K562 (cell line): ENCODE measurements at regions not wholly inside any gene's neighbourhood (a gene's known extent, or its start where the extent isn't known, plus 50 kb on each side); places are given as distances from the start of the nearest gene placed in this dataset.

Experiments used
- ATAC-seq: fragments of 200-7000 bp; cut with Tn5 transposase; 3 replicates; pipeline ENCODE4 v1.9.1; 2020; ENCODE audit warnings: moderate library complexity
- BruUV-seq: library from RNA; stranded (reverse); fragments of 400-500 nt; replicated peaks from 2 replicates; lab custom pipeline; 2021; lab: Mats Ljungman, UMichigan
- CTCF ChIA-PET: fragments of 300-600 bp; formaldehyde crosslinking; extraction: SDS; loops from one replicate; lab custom pipeline; 2021; ENCODE audit warnings: low intra/inter-chr PET ratio; lab: Yijun Ruan, JAX
- POLR2A ChIA-PET: fragments of 300-600, 350-650 bp; sonication (Branson Sonifier 250); formaldehyde crosslinking; extraction: SDS; loops from one replicate; lab custom pipeline; 2021; ENCODE audit warnings: antibody characterized with exemption, inconsistent platforms; lab: Yijun Ruan, JAX
- DNase-seq, 4 experiments: peaks; one replicate each; pipeline versions ENCODE4 v3.0.0 to v3.0.0-alpha.2; 2011 to 2018; ENCODE audit warnings: low spot score in 3 of 4, mixed read lengths in 3 of 4; ENCODE audit errors: extremely low read depth in 1 of 4
- FAIRE-seq: peaks from 2 replicates; lab custom pipeline; 2011; peaks lifted over from hg19 to GRCh38; lab: Jason Lieb, UNC
- H2AFZ ChIP-seq: 2 replicates; pipeline ENCODE4 v1.6.0; 2011; ENCODE audit warnings: low read depth, low read length, control low read depth, inconsistent platforms
- H3K27ac ChIP-seq: fragments of 200-600 bp; 3 replicates; pipeline ENCODE4 v1.8.0; 2011; ENCODE audit warnings: low read depth, mild to moderate bottlenecking, control low read depth, inconsistent platforms, low read length, moderate library complexity, mixed read lengths; ENCODE audit errors: extremely low read depth
- H3K27me3 ChIP-seq, 2 experiments: fragments of 300-600 bp in 1 of 2; 2 replicates in 1 of 2; 3 replicates in 1 of 2; pipeline versions ENCODE4 v1.6.0 to v1.8.0; 2011; ENCODE audit warnings: inconsistent platforms in 2 of 2, low read length in 2 of 2, mild to moderate bottlenecking in 1 of 2, mixed read lengths in 1 of 2, moderate library complexity in 1 of 2; ENCODE audit not compliant: control insufficient read depth in 2 of 2, insufficient read depth in 2 of 2
- H3K36me3 ChIP-seq: fragments of 300-600 bp; 3 replicates; pipeline ENCODE4 v1.8.0; 2011; ENCODE audit warnings: mild to moderate bottlenecking, low read length, inconsistent platforms; ENCODE audit not compliant: control insufficient read depth, insufficient read depth
- H3K4me1 ChIP-seq, 2 experiments: fragments of 200-600 bp in 1 of 2; replicated peaks in 1 of 2; 2 replicates in 1 of 2; 3 replicates in 1 of 2; pipeline versions ENCODE4 v1.5.1 to v1.8.0; 2011; ENCODE audit warnings: inconsistent platforms in 2 of 2, low read length in 2 of 2, mild to moderate bottlenecking in 1 of 2, mixed read lengths in 1 of 2, moderate library complexity in 1 of 2; ENCODE audit not compliant: control insufficient read depth in 2 of 2, insufficient read depth in 2 of 2
- H3K4me2 ChIP-seq: 2 replicates; pipeline ENCODE4 v1.6.1; 2011; ENCODE audit warnings: low read length, control low read depth, inconsistent platforms, mixed read lengths; ENCODE audit not compliant: insufficient read depth
- H3K4me3 ChIP-seq: fragments of 200-600 bp; sonication (generic), shearing (Covaris generic); 2 replicates; pipeline ENCODE4 v1.5.1; 2016; ENCODE audit warnings: control low read depth, inconsistent platforms
- H3K79me2 ChIP-seq: fragments of 200-600 bp; 3 replicates; pipeline ENCODE4 v1.8.0; 2011; ENCODE audit warnings: low read length, inconsistent platforms; ENCODE audit not compliant: control insufficient read depth, insufficient read depth
- H3K9ac ChIP-seq, 2 experiments: 2 replicates each; pipeline versions ENCODE4 v1.6.0 to v1.6.1; 2011; ENCODE audit warnings: low read depth in 2 of 2, low read length in 2 of 2, control low read depth in 1 of 2, inconsistent platforms in 1 of 2, mild to moderate bottlenecking in 1 of 2, mixed read lengths in 1 of 2; ENCODE audit not compliant: insufficient read depth in 1 of 2
- H3K9me1 ChIP-seq: one replicate; pipeline ENCODE4 v1.6.0; 2011; ENCODE audit warnings: inconsistent platforms, mild to moderate bottlenecking, low read length, moderate library complexity; ENCODE audit not compliant: control insufficient read depth, insufficient read depth
- H3K9me3 ChIP-seq: replicated peaks from 2 replicates; pipeline ENCODE4 v1.5.1; 2011; ENCODE audit warnings: low read depth, low read length, inconsistent platforms; ENCODE audit not compliant: control insufficient read depth, insufficient read depth
- H4K20me1 ChIP-seq: replicated peaks from 2 replicates; pipeline ENCODE4 v1.6.1; 2011; ENCODE audit warnings: low read length, inconsistent platforms, mixed read lengths; ENCODE audit not compliant: control insufficient read depth, insufficient read depth
- CBFA2T2 ChIP-seq: fragments of 450-650 bp; conservative IDR thresholded peaks from 2 replicates; pipeline ENCODE4 v1.6.1; 2017; ENCODE audit warnings: mild to moderate bottlenecking
- CREB1 ChIP-seq, 2 experiments: sonication (generic) in 1 of 2; formaldehyde crosslinking in 1 of 2; IDR thresholded peaks; 2 replicates each; pipeline versions ENCODE4 v1.6.1 to v1.8.0; 2012 to 2022; ENCODE audit warnings: inconsistent platforms in 1 of 2, mild to moderate bottlenecking in 1 of 2, missing genetic modification reagents in 1 of 2, moderate library complexity in 1 of 2
- FOXM1 ChIP-seq, 2 experiments: fragments of 450-650 bp in 1 of 2; sonication (generic) in 1 of 2; formaldehyde crosslinking in 1 of 2; IDR thresholded peaks; 2 replicates each; pipeline versions ENCODE4 v1.6.1 to v1.9.0; 2017 to 2022; ENCODE audit warnings: low read depth in 2 of 2, mild to moderate bottlenecking in 2 of 2, missing genetic modification reagents in 1 of 2, moderate library complexity in 1 of 2
- NFXL1 ChIP-seq: fragments of 450-650 bp; formaldehyde crosslinking; IDR thresholded peaks from 2 replicates; pipeline ENCODE4 v1.4.0; 2021; ENCODE audit warnings: mild to moderate bottlenecking
- PHF21A ChIP-seq: fragments of 450-650 bp; IDR thresholded peaks from 2 replicates; pipeline ENCODE4 v1.6.1; 2017; ENCODE audit warnings: low read depth, borderline replicate concordance
- PTBP1 ChIP-seq: fragments of 200-400 bp; formaldehyde crosslinking; IDR thresholded peaks from 2 replicates; pipeline ENCODE4 v1.6.1; 2017; ENCODE audit warnings: low read depth, low read length
- RERE ChIP-seq: sonication (generic); formaldehyde crosslinking; IDR thresholded peaks from 2 replicates; pipeline ENCODE4 v1.8.0; 2023; ENCODE audit warnings: missing genetic modification reagents, mild to moderate bottlenecking, borderline replicate concordance
- SAP30 ChIP-seq: fragments of 200-600 bp; sonication (generic); IDR thresholded peaks from 2 replicates; pipeline ENCODE4 v1.6.1; 2012; ENCODE audit warnings: borderline replicate concordance, low read depth, mild to moderate bottlenecking, moderate library complexity, low read length, control low read depth, inconsistent platforms; ENCODE audit not compliant: insufficient read depth, poor library complexity, severe bottlenecking
- SOX6 ChIP-seq: fragments of 450-650 bp; IDR thresholded peaks from 2 replicates; pipeline ENCODE4 v1.6.1; 2014; ENCODE audit warnings: mild to moderate bottlenecking
- SRF ChIP-seq, 2 experiments: fragments of 250-450, 450-650 bp in 1 of 2; sonication (Bioruptor Pico) in 1 of 2; sonication (generic) in 1 of 2; formaldehyde crosslinking; IDR thresholded peaks; 2 replicates each; pipeline versions ENCODE4 v1.5.0 to v1.5.1; 2020 to 2022; ENCODE audit warnings: mild to moderate bottlenecking in 1 of 2, missing genetic modification reagents in 1 of 2
- ZNF830 ChIP-seq: fragments of 250-450 bp; sonication (Bioruptor Pico); IDR thresholded peaks from 2 replicates; pipeline ENCODE4 v1.5.0; 2021; ENCODE audit warnings: mild to moderate bottlenecking
- ZSCAN32 ChIP-seq: fragments of 450-650 bp; formaldehyde crosslinking; IDR thresholded peaks from 2 replicates; pipeline ENCODE4 v1.4.0; 2020; ENCODE audit warnings: mild to moderate bottlenecking, moderate library complexity
- WGBS: fragments of 100-300 bp; shearing (Covaris generic); methylation state at CpG from one replicate; pipeline ENCODE4 v1.1.6; 2016; ENCODE audit warnings: low coverage, mixed read lengths; ENCODE audit not compliant: insufficient coverage; ENCODE audit errors: missing lambda C conversion rate; 5-methylcytosine and 5-hydroxymethylcytosine counted together
- in situ Hi-C: fragments of 300-500 bp; cut with MboI; formaldehyde crosslinking; loops from 4 replicates; pipeline ENCODE4 v1.15.0; 2018; ENCODE audit warnings: inconsistent platforms, mixed read lengths
- intact Hi-C: fragments of 100-400 bp; cut with micrococcal nuclease; formaldehyde crosslinking; loops from 2 replicates; pipeline ENCODE4 v1.14.2; 2022
- TF ChIP-seq, protein P1 (sequence below): fragments of 450-650 bp; IDR thresholded peaks from 2 replicates; pipeline ENCODE4 v1.6.1; 2016; ENCODE audit warnings: mild to moderate bottlenecking

GRCh38 chr2:11090187-11090586 lies 65.1 kb upstream of the SLC66A3 start (continued):
- TF ChIP-seq SAP30: no peak

- in situ Hi-C loops (no loop called here), intact Hi-C loops (no loop called here)
- no peak overlapping the region for H3K4me3 ChIP-seq
- H3K9ac ChIP-seq: no peak overlapping the region
- CTCF ChIA-PET: no interaction called here
- H3K9me1 ChIP-seq: no peaks in the 10 kb centered on the region
- no peaks in the 10 kb centered on the region for H3K4me1 ChIP-seq
- no peaks in the 10 kb centered on the region for H3K9me3 ChIP-seq
- no peaks in the 10 kb centered on the region for H3K36me3 ChIP-seq
- WGBS: 0% methylated on average over 5 of the region's 5 CpGs
- no peak for ATAC-seq
- peaks cover 5 to 29% of the 10 kb centered on the region in 2 experiments; a peak in 3 of 5 replicates for H3K27me3 ChIP-seq
- H4K20me1 ChIP-seq: no peaks in the 10 kb centered on the region
- no peak overlapping the region for H3K4me2 ChIP-seq
- BruUV-seq: no TSS peak
- no peak overlapping the region for H2AFZ ChIP-seq
- no peak overlapping the region for H3K27ac ChIP-seq
- no peak for FAIRE-seq
- POLR2A ChIA-PET: no interaction called here
- H3K79me2 ChIP-seq: no peaks in the 10 kb centered on the region
- DNase-seq: no peak
- TF ChIP-seq, protein P1, sequence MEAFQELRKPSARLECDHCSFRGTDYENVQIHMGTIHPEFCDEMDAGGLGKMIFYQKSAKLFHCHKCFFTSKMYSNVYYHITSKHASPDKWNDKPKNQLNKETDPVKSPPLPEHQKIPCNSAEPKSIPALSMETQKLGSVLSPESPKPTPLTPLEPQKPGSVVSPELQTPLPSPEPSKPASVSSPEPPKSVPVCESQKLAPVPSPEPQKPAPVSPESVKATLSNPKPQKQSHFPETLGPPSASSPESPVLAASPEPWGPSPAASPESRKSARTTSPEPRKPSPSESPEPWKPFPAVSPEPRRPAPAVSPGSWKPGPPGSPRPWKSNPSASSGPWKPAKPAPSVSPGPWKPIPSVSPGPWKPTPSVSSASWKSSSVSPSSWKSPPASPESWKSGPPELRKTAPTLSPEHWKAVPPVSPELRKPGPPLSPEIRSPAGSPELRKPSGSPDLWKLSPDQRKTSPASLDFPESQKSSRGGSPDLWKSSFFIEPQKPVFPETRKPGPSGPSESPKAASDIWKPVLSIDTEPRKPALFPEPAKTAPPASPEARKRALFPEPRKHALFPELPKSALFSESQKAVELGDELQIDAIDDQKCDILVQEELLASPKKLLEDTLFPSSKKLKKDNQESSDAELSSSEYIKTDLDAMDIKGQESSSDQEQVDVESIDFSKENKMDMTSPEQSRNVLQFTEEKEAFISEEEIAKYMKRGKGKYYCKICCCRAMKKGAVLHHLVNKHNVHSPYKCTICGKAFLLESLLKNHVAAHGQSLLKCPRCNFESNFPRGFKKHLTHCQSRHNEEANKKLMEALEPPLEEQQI: no peak
- TF ChIP-seq PHF21A: no peak
- TF ChIP-seq ZSCAN32 (CRISPR knock-in tag): no peak
- TF ChIP-seq PTBP1: no peak
- TF ChIP-seq ZNF830 (CRISPR knock-in tag): no peak
- TF ChIP-seq CREB1 (IDR thresholded peaks at IDR 0.05): no peak
- TF ChIP-seq CREB1 (CRISPR knock-in tag; IDR thresholded peaks at IDR 0.05): no peak
- no peak for TF ChIP-seq SOX6
- TF ChIP-seq NFXL1 (CRISPR knock-in tag): no peak
- no peak for TF ChIP-seq CBFA2T2
- TF ChIP-seq FOXM1 (IDR thresholded peaks at IDR 0.05; ENCODE audit: low read depth): no peak
- no peak for TF ChIP-seq FOXM1 (CRISPR knock-in tag; IDR thresholded peaks at IDR 0.05; ENCODE audit: low read depth)
- no peak for TF ChIP-seq RERE (CRISPR knock-in tag)
- no peak for TF ChIP-seq SRF (CRISPR knock-in tag; IDR thresholded peaks at IDR 0.05)
Observed at GRCh38 chr2:11092701-11093335, 62.4 kb upstream of the SLC66A3 start.
